AG20443 (cell line): ENCODE measurements at regions not wholly inside any gene's neighbourhood (a gene's known extent, or its start where the extent isn't known, plus 50 kb on each side); places are given as distances from the start of the nearest gene placed in this dataset.

ENCODE experiments used
- DNase-seq: peaks from one replicate; pipeline ENCODE4 v3.0.0; 2012; ENCODE audit warnings: low spot score, mixed read lengths

DNA sequence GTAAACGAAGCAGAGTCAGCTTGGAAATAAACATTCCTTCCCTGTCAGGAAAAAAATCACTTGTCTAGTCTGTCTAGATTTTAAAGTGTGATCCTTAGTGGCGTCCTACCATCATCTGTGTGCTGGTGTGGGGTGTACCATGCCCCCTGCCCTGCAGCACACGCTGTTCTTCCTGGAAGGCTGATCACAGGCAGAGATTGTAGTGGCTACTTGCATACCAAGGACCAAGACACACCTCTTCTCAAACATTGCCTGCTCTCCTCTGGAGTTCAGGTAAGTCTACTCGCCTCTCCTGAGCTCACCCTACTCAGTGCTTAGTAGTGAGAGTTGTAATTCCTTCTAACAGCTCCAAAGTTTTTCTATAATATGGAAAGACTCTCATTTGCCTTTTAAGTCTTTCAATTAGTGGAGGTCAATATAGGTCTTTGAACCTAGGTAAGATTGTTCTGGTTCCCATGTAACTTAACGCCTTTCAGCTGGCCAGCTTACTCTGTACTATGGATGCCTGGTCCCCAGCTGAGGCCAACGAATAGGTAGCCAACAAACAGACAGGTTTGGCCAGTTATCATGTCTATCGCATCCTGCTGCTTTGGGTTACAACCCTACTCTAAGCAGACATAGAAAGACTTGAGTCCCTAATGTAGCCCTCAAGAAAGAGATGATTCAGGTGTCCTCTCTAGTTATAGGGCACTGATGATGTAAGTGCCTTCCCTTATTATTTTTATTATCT is 55.4 kb downstream of the XCL1 start:
- no peak for DNase-seq

DNA sequence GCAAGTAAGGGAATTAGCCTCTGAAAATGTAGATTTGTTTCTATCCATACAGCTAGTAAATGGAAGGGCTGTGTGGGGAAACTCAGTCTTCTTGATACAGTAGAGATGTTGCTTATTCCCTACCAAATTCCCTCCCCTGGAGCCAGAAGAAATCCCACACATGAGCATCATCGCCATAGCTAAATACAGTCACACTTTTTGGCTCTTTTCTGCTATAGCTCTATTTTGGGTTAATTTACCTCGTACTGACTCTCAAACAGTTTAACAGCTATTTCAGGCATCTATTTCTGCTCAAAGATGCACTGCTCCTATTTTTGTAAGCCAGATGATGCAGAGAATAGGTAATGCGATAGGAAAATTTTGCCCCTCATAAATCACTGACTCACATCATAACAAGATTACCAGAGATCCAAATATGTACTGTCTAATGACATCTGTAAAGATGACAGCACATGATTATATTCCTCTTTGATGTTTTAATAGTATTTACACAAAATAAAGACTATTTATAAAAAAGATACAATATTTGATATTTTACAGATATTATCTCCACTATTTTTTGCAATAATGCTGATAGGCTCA is 58.6 kb downstream of the XCL1 start:
- no peak for DNase-seq

DNA sequence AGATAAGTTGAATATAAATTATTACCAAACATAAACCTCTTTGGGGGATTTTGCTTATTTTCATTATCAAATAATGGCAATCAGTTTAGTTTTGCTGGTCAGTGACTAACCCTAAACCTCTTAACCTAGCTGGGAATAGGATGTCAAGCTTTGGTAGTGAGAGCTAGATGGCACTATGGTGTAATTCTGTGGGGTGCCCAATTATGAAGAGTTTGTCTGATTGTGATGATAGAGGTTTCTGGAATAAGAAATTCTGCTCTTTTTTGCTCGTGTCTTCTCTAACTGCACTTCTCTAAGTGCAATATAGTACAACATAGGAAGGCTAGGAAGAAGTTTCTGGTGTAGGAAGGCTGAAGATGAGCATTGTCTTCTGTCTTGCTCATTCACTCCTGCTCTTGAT is 59.8 kb downstream of the XCL1 start:
- no peak for DNase-seq

DNA sequence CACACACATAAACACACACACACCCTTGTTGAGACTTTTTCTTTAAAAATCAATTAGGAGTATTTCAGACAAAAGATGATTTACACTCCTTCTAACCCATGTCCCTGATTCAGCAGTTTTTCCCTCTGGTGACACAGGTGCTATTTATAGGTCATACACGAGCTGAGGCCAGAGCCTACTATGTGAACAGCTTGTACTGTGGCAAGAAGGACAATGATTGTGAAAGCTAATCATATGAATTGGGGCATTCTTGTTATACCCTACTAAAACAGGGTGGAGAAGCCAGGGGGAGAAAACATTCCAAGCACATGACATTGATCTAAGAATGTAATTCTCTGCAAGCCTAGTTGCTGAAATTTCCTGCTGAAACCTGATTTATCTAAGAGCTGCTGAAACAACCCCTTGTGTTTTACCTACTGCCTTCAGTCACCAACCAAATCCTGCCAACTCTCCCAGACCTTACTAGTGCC is 60.3 kb downstream of the XCL1 start:
- DNase-seq: peak; percentile 61

DNA sequence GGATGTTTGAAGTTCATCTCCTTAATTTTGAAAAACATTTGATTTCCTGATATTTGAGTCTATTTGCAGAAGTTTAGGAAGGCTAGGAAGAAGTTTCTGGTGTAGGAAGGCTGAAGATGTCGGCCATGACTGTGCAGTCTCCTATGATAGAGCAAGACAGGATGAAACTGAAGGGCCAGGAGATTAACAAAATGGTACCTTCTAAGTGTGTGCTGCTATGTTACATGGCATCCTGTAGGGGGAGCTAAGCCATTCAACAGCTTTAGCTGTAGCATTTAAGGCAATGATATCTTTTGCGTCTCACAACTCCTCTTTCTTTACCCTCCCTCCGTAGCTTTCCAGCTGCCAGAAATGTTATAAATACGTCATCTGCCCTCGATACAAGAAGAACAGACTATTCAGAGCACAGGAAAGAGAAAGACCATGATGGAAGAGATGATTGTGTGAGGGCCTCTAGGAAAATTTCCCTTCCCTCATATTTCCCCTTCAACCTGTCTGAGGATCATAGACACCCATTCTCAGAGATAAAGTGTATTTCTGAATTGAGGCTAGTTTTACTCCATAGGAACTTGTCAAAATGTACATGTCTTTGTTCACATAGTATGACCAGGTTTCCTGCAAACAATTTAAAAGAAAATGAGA is 61.1 kb downstream of the XCL1 start:
- DNase-seq: no peak

DNA sequence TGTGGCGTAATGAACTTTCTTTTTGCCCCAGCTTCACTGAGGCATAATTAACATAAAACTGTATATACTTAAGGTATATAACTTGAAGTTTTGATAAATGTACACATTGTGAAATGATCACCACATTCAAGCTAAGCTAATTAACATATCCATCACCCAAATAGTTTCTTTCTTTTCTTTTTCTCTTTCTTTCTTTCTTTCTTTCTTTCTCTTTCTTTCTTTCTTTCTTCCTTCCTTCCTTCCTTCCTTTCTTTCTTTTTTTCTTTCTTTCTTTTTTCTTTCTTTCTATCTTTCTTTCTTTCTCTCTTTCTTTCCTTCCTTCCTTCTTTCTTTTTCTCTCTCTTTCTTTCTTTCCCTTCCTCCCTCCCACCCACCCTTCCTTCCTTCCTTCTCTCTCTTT is 62.5 kb downstream of the XCL1 start:
- no peak for DNase-seq

DNA sequence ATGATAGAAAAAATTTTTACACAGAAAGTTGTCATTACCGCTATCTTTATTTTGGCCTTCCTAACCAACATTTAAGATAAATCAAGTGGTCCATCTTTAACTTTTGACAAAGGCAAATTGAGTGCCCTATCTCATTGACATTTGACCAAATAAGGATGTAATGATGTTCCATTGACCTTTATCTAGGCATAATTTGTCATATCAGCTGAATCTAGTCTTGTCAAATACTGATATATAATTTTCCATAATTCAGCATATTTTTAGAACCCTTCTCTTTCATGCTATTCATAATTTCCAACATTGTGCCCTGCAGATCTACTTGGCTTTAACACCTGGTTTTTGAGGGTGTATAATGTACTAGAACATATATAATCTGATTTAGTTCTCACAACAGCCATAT is 63.8 kb downstream of the XCL1 start:
- no peak for DNase-seq

DNA sequence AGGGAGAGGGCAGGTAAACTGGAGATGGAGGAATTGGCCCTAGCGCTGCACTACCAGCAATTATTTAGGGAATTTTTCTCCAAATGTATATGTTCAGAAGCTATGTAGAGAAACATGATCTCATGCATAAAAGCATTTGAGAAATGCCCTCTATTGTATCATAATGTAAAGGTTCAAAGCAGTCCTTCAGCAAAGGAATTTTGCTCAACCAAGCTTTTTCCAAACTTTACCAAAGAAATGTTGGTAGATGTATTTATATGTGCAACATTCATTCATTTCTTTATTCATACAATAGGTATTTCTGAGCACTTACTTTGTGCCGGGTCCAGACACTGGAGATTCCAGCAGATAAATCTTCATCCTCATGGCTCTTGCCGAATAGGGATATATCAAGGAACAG is 64.4 kb downstream of the XCL1 start:
- no peak for DNase-seq

DNA sequence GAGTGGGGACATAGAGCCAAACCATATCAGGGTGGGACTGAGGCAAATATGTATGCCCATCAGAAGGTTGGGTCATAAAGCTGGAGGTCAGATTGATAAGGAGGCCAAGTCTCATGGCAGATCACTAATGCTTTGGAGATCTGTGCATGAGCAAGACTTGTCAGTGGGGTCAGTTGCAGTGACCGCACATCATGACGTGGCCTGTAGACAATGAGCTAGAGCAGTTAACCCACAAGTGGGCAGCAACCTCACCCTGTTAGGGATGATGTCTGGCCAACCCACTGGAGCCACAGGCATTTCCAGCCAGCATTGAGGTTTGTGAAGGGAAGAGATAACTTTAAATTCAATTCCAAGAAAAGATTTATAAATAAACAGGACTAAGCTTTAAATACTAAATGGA is 66.7 kb downstream of the XCL1 start:
- DNase-seq: peak; percentile 74
